GM12872 (cell line): ENCODE measurements at regions not wholly inside any gene's neighbourhood (a gene's known extent, or its start where the extent isn't known, plus 50 kb on each side); places are given as distances from the start of the nearest gene placed in this dataset.

ENCODE experiments used
- CTCF ChIP-seq: IDR thresholded peaks from 3 replicates; pipeline ENCODE4 v1.5.1; 2011; ENCODE audit warnings: low read depth, mild to moderate bottlenecking, low read length, moderate library complexity; ENCODE audit not compliant: insufficient read depth

- no peak for TF ChIP-seq CTCF
These were observed 101.2 kb upstream of the WDR11 start for GRCh38 chr10:120749856-120750566.

GRCh38 chr10:120755771-120756170 lies 95.4 kb upstream of the WDR11 start:
- TF ChIP-seq CTCF = no peak

- no peak for TF ChIP-seq CTCF
These were observed 90.9 kb upstream of the WDR11 start for GRCh38 chr10:120760253-120760652.

GRCh38 chr10:120761951-120762350 lies 89.2 kb upstream of the WDR11 start:
- no peak for TF ChIP-seq CTCF

- TF ChIP-seq CTCF = no peak
These were observed 85.8 kb upstream of the WDR11 start for GRCh38 chr10:120765226-120765803.

GRCh38 chr10:120768227-120768626 lies 82.9 kb upstream of the WDR11 start:
- TF ChIP-seq CTCF = no peak

GRCh38 chr10:120770496-120770895 lies 80.7 kb upstream of the WDR11 start:
- TF ChIP-seq CTCF = no peak
